Hepatocyte (in vitro differentiated cells): ENCODE measurements at regions not wholly inside any gene's neighbourhood (a gene's known extent, or its start where the extent isn't known, plus 50 kb on each side); places are given as distances from the start of the nearest gene placed in this dataset.

Experiments used
- EZH2 ChIP-seq: fragments of 200-600 bp; sonication (generic); IDR thresholded peaks from 2 replicates; pipeline ENCODE4 v1.6.1; 2016; ENCODE audit warnings: antibody characterized with exemption, mild to moderate bottlenecking, borderline replicate concordance
- EZH2phosphoT487 ChIP-seq: fragments of 200-600 bp; sonication (generic); IDR thresholded peaks from one replicate; pipeline ENCODE4 v1.6.1; 2018; ENCODE audit warnings: antibody characterized with exemption, mild to moderate bottlenecking, low read depth, moderate library complexity; ENCODE audit not compliant: unreplicated experiment, severe bottlenecking
- TF ChIP-seq, protein P1 (sequence below): fragments of 200-600 bp; sonication (generic); IDR thresholded peaks from 2 replicates; pipeline ENCODE4 v1.5.1; 2016; ENCODE audit warnings: antibody characterized with exemption, mild to moderate bottlenecking; ENCODE audit not compliant: poor library complexity

DNA sequence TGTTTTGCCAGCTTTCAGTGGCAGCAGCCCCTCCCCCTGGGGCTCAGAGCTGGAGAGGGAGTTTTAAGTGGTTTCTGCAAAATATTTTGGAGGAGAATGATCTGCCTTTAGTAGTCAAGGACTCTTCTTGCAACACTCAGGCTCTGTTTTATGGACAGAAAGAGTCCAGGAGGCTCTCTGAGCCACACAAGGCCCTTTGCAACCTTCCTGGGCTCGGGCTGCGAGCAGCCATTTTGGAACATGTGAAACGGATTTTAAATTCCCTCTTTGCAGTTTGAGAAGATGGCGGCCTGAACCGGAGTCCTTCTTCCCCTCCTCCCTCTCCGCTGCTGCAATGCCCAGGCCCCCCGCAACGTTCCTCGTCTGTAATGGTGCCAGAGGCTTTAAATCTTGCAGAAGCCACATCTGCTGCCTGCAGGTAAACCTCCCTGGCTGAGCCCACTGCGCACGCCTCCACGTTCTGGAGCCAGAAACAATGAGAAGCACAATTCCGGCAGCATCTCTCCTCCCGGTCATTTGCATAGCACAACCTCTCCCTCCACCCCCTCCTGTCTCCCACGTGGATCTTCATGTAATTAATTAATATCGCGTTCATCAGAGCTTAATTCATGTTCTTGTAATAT lies 386.1 kb downstream of the SEC14L1 start:
- TF ChIP-seq, protein P1, sequence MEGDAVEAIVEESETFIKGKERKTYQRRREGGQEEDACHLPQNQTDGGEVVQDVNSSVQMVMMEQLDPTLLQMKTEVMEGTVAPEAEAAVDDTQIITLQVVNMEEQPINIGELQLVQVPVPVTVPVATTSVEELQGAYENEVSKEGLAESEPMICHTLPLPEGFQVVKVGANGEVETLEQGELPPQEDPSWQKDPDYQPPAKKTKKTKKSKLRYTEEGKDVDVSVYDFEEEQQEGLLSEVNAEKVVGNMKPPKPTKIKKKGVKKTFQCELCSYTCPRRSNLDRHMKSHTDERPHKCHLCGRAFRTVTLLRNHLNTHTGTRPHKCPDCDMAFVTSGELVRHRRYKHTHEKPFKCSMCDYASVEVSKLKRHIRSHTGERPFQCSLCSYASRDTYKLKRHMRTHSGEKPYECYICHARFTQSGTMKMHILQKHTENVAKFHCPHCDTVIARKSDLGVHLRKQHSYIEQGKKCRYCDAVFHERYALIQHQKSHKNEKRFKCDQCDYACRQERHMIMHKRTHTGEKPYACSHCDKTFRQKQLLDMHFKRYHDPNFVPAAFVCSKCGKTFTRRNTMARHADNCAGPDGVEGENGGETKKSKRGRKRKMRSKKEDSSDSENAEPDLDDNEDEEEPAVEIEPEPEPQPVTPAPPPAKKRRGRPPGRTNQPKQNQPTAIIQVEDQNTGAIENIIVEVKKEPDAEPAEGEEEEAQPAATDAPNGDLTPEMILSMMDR, result no peak
- TF ChIP-seq EZH2phosphoT487 (no peak), EZH2 (no peak)
